DOHH2 (cell line): ENCODE measurements at regions not wholly inside any gene's neighbourhood (a gene's known extent, or its start where the extent isn't known, plus 50 kb on each side); places are given as distances from the start of the nearest gene placed in this dataset.

Experiments
- EZH2phosphoT487 ChIP-seq: fragments of 200-600 bp; sonication (generic); IDR thresholded peaks from 2 replicates; pipeline ENCODE4 v1.6.1; 2017; ENCODE audit warnings: borderline replicate concordance, mild to moderate bottlenecking, antibody characterized with exemption, low read length, moderate library complexity, mixed read lengths
- TF ChIP-seq, protein P1 (sequence below): fragments of 200-600 bp; sonication (generic); IDR thresholded peaks from one replicate; pipeline ENCODE4 v1.5.1; 2014; ENCODE audit warnings: antibody characterized with exemption, mild to moderate bottlenecking, low read depth, low read length; ENCODE audit not compliant: poor library complexity, severe bottlenecking

DNA sequence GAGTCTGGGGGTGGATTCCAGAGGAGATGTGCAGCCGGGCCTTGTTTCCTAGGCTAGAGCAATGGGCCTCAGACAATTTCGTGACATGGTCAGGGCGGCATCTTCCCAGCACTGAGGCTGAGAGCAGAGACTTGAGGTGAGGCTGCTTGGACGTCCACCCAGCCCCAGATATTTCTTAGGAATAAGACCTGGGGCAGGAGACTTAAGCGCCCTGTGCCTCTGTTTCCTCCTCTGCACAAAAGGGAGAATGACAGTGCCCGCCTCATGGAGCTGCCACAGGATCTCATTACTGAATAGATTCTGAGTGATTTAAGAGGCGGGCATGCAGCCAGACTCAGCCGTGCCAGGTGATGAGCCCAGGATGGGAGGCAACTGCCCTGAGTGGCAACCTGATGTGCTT lies 297.9 kb upstream of the SFSWAP start:
- TF ChIP-seq, protein P1, sequence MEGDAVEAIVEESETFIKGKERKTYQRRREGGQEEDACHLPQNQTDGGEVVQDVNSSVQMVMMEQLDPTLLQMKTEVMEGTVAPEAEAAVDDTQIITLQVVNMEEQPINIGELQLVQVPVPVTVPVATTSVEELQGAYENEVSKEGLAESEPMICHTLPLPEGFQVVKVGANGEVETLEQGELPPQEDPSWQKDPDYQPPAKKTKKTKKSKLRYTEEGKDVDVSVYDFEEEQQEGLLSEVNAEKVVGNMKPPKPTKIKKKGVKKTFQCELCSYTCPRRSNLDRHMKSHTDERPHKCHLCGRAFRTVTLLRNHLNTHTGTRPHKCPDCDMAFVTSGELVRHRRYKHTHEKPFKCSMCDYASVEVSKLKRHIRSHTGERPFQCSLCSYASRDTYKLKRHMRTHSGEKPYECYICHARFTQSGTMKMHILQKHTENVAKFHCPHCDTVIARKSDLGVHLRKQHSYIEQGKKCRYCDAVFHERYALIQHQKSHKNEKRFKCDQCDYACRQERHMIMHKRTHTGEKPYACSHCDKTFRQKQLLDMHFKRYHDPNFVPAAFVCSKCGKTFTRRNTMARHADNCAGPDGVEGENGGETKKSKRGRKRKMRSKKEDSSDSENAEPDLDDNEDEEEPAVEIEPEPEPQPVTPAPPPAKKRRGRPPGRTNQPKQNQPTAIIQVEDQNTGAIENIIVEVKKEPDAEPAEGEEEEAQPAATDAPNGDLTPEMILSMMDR = no peak
- TF ChIP-seq EZH2phosphoT487 = no peak
